ENCODE measurements at regions not wholly inside any gene's neighbourhood (a gene's known extent, or its start where the extent isn't known, plus 50 kb on each side); places are given as distances from the start of the nearest gene placed in this dataset.

DNA sequence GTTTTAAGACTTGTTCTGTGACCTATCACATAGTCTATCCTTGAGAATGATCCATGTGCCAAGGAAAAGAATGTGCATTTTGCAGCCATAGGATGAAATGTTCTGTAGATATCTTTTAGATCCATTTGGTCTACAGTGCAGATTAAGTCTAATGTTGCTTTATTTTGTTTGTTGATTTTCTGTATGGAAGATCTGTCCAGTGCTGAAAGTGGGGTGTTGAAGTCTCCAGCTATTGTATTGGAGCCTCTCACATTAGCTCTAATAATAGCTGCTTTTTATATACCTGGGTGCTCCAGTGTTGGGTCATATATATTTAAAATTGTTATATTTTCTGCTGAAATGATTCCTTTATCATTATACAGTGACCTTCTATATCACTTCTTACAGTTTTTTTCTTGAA is 155.6 kb upstream of the MON1B start:
- TF ChIP-seq, protein P1, sequence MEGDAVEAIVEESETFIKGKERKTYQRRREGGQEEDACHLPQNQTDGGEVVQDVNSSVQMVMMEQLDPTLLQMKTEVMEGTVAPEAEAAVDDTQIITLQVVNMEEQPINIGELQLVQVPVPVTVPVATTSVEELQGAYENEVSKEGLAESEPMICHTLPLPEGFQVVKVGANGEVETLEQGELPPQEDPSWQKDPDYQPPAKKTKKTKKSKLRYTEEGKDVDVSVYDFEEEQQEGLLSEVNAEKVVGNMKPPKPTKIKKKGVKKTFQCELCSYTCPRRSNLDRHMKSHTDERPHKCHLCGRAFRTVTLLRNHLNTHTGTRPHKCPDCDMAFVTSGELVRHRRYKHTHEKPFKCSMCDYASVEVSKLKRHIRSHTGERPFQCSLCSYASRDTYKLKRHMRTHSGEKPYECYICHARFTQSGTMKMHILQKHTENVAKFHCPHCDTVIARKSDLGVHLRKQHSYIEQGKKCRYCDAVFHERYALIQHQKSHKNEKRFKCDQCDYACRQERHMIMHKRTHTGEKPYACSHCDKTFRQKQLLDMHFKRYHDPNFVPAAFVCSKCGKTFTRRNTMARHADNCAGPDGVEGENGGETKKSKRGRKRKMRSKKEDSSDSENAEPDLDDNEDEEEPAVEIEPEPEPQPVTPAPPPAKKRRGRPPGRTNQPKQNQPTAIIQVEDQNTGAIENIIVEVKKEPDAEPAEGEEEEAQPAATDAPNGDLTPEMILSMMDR (IDR thresholded peaks at IDR 0.05; ENCODE audit: insufficient read depth, low read depth, low read length) = no peak
- no peak for TF ChIP-seq EZH2 (IDR thresholded peaks at IDR 0.05; ENCODE audit: insufficient read depth, low read length)

All from astrocyte (in vitro differentiated cells and primary cell).